ENCODE measurements at regions not wholly inside any gene's neighbourhood (a gene's known extent, or its start where the extent isn't known, plus 50 kb on each side); places are given as distances from the start of the nearest gene placed in this dataset.
"Not testable (repeated sequence)": the region's sequence is repeated elsewhere in the genome, so short reads cannot be mapped to it uniquely, and the experiment has no call there.

- H3K36me3 ChIP-seq (ENCODE audit: control insufficient read depth in 1 of 2, insufficient read depth in 2 of 2, low read length in 2 of 2) = no peaks in the 10 kb centered on the region
- no peaks in the 10 kb centered on the region for H3K4me1 ChIP-seq (ENCODE audit: control insufficient read depth in 1 of 2, insufficient read depth in 2 of 2, low read length in 2 of 2)
- no peaks in the 10 kb centered on the region for H3K27me3 ChIP-seq (ENCODE audit: control insufficient read depth in 1 of 2, insufficient read depth in 2 of 2, low read length in 2 of 2)
- H3K9ac ChIP-seq (ENCODE audit: low read depth in 1 of 2, low read length in 2 of 2) = no peak overlapping the region
- H3K9me3 ChIP-seq (ENCODE audit: control insufficient read depth in 1 of 2, low read length in 2 of 2) = no peaks in the 10 kb centered on the region
- H3K27ac ChIP-seq (ENCODE audit: low read depth, low read length) = no peak overlapping the region
- no peak overlapping the region for H3K4me3 ChIP-seq (ENCODE audit: low read depth in 1 of 2, low read length in 2 of 2)
Measured at GRCh38 chr3:177249203-177249602, 51.9 kb upstream of the TBL1XR1 start.

- Histone ChIP-seq H3K9me3 (ENCODE audit: control insufficient read depth in 1 of 2, low read length in 2 of 2) (no peaks in the 10 kb centered on the region), H3K36me3 (ENCODE audit: control insufficient read depth in 1 of 2, insufficient read depth in 2 of 2, low read length in 2 of 2) (no peaks in the 10 kb centered on the region), H3K4me1 (ENCODE audit: control insufficient read depth in 1 of 2, insufficient read depth in 2 of 2, low read length in 2 of 2) (no peaks in the 10 kb centered on the region), H3K27ac (ENCODE audit: low read depth, low read length) (no peak overlapping the region), H3K4me3 (ENCODE audit: low read depth in 1 of 2, low read length in 2 of 2) (no peak overlapping the region), H3K9ac (ENCODE audit: low read depth in 1 of 2, low read length in 2 of 2) (no peak overlapping the region), H3K27me3 (ENCODE audit: control insufficient read depth in 1 of 2, insufficient read depth in 2 of 2, low read length in 2 of 2) (no peaks in the 10 kb centered on the region)
Measured at GRCh38 chr3:177250151-177250550, 52.9 kb upstream of the TBL1XR1 start.

GRCh38 chr3:177251755-177252154 is 54.5 kb upstream of the TBL1XR1 start:
- Histone ChIP-seq H3K4me1 (ENCODE audit: control insufficient read depth in 1 of 2, insufficient read depth in 2 of 2, low read length in 2 of 2) (no peaks in the 10 kb centered on the region), H3K9ac (ENCODE audit: low read depth in 1 of 2, low read length in 2 of 2) (no peak overlapping the region), H3K27me3 (ENCODE audit: control insufficient read depth in 1 of 2, insufficient read depth in 2 of 2, low read length in 2 of 2) (no peaks in the 10 kb centered on the region), H3K9me3 (ENCODE audit: control insufficient read depth in 1 of 2, low read length in 2 of 2) (no peaks in the 10 kb centered on the region), H3K36me3 (ENCODE audit: control insufficient read depth in 1 of 2, insufficient read depth in 2 of 2, low read length in 2 of 2) (no peaks in the 10 kb centered on the region), H3K27ac (ENCODE audit: low read depth, low read length) (no peak overlapping the region), H3K4me3 (ENCODE audit: low read depth in 1 of 2, low read length in 2 of 2) (no peak overlapping the region)

- Histone ChIP-seq H3K9me3 (ENCODE audit: control insufficient read depth in 1 of 2, low read length in 2 of 2) (no peaks in the 10 kb centered on the region), H3K4me1 (ENCODE audit: control insufficient read depth in 1 of 2, insufficient read depth in 2 of 2, low read length in 2 of 2) (no peaks in the 10 kb centered on the region), H3K27ac (ENCODE audit: low read depth, low read length) (no peak overlapping the region), H3K36me3 (ENCODE audit: control insufficient read depth in 1 of 2, insufficient read depth in 2 of 2, low read length in 2 of 2) (no peaks in the 10 kb centered on the region), H3K27me3 (ENCODE audit: control insufficient read depth in 1 of 2, insufficient read depth in 2 of 2, low read length in 2 of 2) (no peaks in the 10 kb centered on the region), H3K4me3 (ENCODE audit: low read depth in 1 of 2, low read length in 2 of 2) (no peak overlapping the region), H3K9ac (ENCODE audit: low read depth in 1 of 2, low read length in 2 of 2) (no peak overlapping the region)
Measured at GRCh38 chr3:177257006-177257405, 59.7 kb upstream of the TBL1XR1 start.

GRCh38 chr3:177257625-177258024 is 60.3 kb upstream of the TBL1XR1 start:
- H3K9ac ChIP-seq (ENCODE audit: low read depth in 1 of 2, low read length in 2 of 2) = no peak overlapping the region
- H3K27ac ChIP-seq (ENCODE audit: low read depth, low read length) = no peak overlapping the region
- no peak overlapping the region for H3K4me3 ChIP-seq (ENCODE audit: low read depth in 1 of 2, low read length in 2 of 2)
- no peaks in the 10 kb centered on the region for H3K9me3 ChIP-seq (ENCODE audit: control insufficient read depth in 1 of 2, low read length in 2 of 2)
- no peaks in the 10 kb centered on the region for H3K4me1 ChIP-seq (ENCODE audit: control insufficient read depth in 1 of 2, insufficient read depth in 2 of 2, low read length in 2 of 2)
- H3K36me3 ChIP-seq (ENCODE audit: control insufficient read depth in 1 of 2, insufficient read depth in 2 of 2, low read length in 2 of 2) = no peaks in the 10 kb centered on the region
- no peaks in the 10 kb centered on the region for H3K27me3 ChIP-seq (ENCODE audit: control insufficient read depth in 1 of 2, insufficient read depth in 2 of 2, low read length in 2 of 2)

GRCh38 chr3:177262396-177262795 is 65.1 kb upstream of the TBL1XR1 start:
- H3K4me1 ChIP-seq (ENCODE audit: control insufficient read depth in 1 of 2, insufficient read depth in 2 of 2, low read length in 2 of 2) = no peaks in the 10 kb centered on the region
- no peaks in the 10 kb centered on the region for H3K27me3 ChIP-seq (ENCODE audit: control insufficient read depth in 1 of 2, insufficient read depth in 2 of 2, low read length in 2 of 2)

GRCh38 chr3:177263615-177264368 is 66.5 kb upstream of the TBL1XR1 start:
- Histone ChIP-seq H3K36me3 (ENCODE audit: control insufficient read depth in 1 of 2, insufficient read depth in 2 of 2, low read length in 2 of 2) (no peaks in the 10 kb centered on the region), H3K4me3 (ENCODE audit: low read depth in 1 of 2, low read length in 2 of 2) (no peak overlapping the region), H3K27ac (ENCODE audit: low read depth, low read length) (no peak overlapping the region), H3K4me1 (ENCODE audit: control insufficient read depth in 1 of 2, insufficient read depth in 2 of 2, low read length in 2 of 2) (no peaks in the 10 kb centered on the region), H3K9me3 (ENCODE audit: control insufficient read depth in 1 of 2, low read length in 2 of 2) (no peaks in the 10 kb centered on the region), H3K27me3 (ENCODE audit: control insufficient read depth in 1 of 2, insufficient read depth in 2 of 2, low read length in 2 of 2) (no peaks in the 10 kb centered on the region), H3K9ac (ENCODE audit: low read depth in 1 of 2, low read length in 2 of 2) (no peak overlapping the region)

More at GRCh38 chr3:177262396-177262795, 65.1 kb upstream of the TBL1XR1 start:
- Histone ChIP-seq H3K9me3 (ENCODE audit: control insufficient read depth in 1 of 2, low read length in 2 of 2) (no peaks in the 10 kb centered on the region), H3K27ac (ENCODE audit: low read depth, low read length) (no peak overlapping the region), H3K9ac (ENCODE audit: low read depth in 1 of 2, low read length in 2 of 2) (no peak overlapping the region), H3K36me3 (ENCODE audit: control insufficient read depth in 1 of 2, insufficient read depth in 2 of 2, low read length in 2 of 2) (no peaks in the 10 kb centered on the region), H3K4me3 (ENCODE audit: low read depth in 1 of 2, low read length in 2 of 2) (no peak overlapping the region)

- H3K27ac ChIP-seq (ENCODE audit: low read depth, low read length); H3K4me3 ChIP-seq (ENCODE audit: low read depth in 1 of 2, low read length in 2 of 2); H3K4me1 ChIP-seq (ENCODE audit: control insufficient read depth in 1 of 2, insufficient read depth in 2 of 2, low read length in 2 of 2); H3K27me3 ChIP-seq (ENCODE audit: control insufficient read depth in 1 of 2, insufficient read depth in 2 of 2, low read length in 2 of 2); H3K9ac ChIP-seq (ENCODE audit: low read depth in 1 of 2, low read length in 2 of 2); H3K36me3 ChIP-seq (ENCODE audit: control insufficient read depth in 1 of 2, insufficient read depth in 2 of 2, low read length in 2 of 2); H3K9me3 ChIP-seq (ENCODE audit: control insufficient read depth in 1 of 2, low read length in 2 of 2): not testable (repeated sequence)
Measured at GRCh38 chr3:177271811-177272501, 74.7 kb upstream of the TBL1XR1 start.

- Histone ChIP-seq H3K9ac (ENCODE audit: low read depth in 1 of 2, low read length in 2 of 2) (no peak overlapping the region), H3K9me3 (ENCODE audit: control insufficient read depth in 1 of 2, low read length in 2 of 2) (no peaks in the 10 kb centered on the region), H3K27ac (ENCODE audit: low read depth, low read length) (no peak overlapping the region), H3K4me3 (ENCODE audit: low read depth in 1 of 2, low read length in 2 of 2) (no peak overlapping the region), H3K36me3 (ENCODE audit: control insufficient read depth in 1 of 2, insufficient read depth in 2 of 2, low read length in 2 of 2) (no peaks in the 10 kb centered on the region), H3K4me1 (ENCODE audit: control insufficient read depth in 1 of 2, insufficient read depth in 2 of 2, low read length in 2 of 2) (peaks cover 17 to 19% of the 10 kb centered on the region in 2 donors), H3K27me3 (ENCODE audit: control insufficient read depth in 1 of 2, insufficient read depth in 2 of 2, low read length in 2 of 2) (no peaks in the 10 kb centered on the region)
Measured at GRCh38 chr3:177278016-177278415, 80.7 kb upstream of the TBL1XR1 start.

GRCh38 chr3:177279118-177279815 is 82.0 kb upstream of the TBL1XR1 start:
- Histone ChIP-seq H3K4me1 (ENCODE audit: control insufficient read depth in 1 of 2, insufficient read depth in 2 of 2, low read length in 2 of 2) (peaks cover 22 to 25% of the 10 kb centered on the region in 2 donors), H3K27me3 (ENCODE audit: control insufficient read depth in 1 of 2, insufficient read depth in 2 of 2, low read length in 2 of 2) (no peaks in the 10 kb centered on the region), H3K9me3 (ENCODE audit: control insufficient read depth in 1 of 2, low read length in 2 of 2) (no peaks in the 10 kb centered on the region), H3K27ac (ENCODE audit: low read depth, low read length) (no peak overlapping the region), H3K9ac (ENCODE audit: low read depth in 1 of 2, low read length in 2 of 2) (no peak overlapping the region), H3K4me3 (ENCODE audit: low read depth in 1 of 2, low read length in 2 of 2) (no peak overlapping the region), H3K36me3 (ENCODE audit: control insufficient read depth in 1 of 2, insufficient read depth in 2 of 2, low read length in 2 of 2) (no peaks in the 10 kb centered on the region)

Data from duodenal mucosa (tissue), 2 donors.